ENCODE measurements at regions not wholly inside any gene's neighbourhood (a gene's known extent, or its start where the extent isn't known, plus 50 kb on each side); places are given as distances from the start of the nearest gene placed in this dataset.

DNA sequence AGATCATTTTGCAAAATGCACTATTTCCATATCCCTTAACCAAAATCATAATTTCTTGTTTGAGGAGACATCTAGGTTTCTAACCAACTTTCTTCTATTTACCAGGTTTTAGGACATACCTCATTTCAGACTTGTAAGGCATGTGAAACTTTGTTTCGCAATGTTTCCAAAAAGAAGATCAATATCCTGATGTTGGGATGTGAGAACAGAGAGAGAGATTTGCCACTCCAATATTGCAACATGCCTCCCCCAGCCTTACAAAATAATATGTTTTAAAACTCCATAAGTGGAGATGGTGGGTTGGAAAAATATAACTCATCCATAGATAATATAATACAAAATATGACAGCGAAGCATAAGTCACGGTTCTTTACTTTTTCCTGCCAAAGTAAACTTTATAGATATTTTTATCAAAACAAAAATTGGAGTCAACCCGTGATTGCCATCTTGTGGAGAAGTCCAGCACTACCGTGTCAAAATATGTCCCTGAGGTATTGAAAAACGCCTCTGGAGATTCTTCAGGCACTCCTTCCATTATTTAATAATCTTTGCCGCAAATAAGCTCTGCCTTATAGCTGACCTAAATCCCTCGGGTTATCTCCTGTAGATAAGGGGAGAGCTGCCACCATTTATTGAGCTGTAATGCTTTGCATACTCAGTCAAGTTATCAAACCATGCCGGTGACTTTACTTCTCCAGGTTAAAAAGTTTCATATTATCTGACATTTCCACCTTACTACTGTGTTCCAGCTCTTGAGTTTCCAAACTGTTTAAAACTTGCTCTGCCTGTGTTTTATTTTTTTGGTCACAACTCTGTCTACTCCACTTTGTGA, 534.2 kb downstream of the HACE1 start:
- DNase-seq (ENCODE audit: low read depth in 2 of 2): no peak

GRCh38 chr6:104324301-104324700, 535.4 kb downstream of the HACE1 start:
- no peak for DNase-seq (ENCODE audit: low read depth in 2 of 2)

- DNase-seq (ENCODE audit: low read depth in 2 of 2): no peak
These were observed 536.9 kb downstream of the HACE1 start for GRCh38 chr6:104322841-104323240.

DNA sequence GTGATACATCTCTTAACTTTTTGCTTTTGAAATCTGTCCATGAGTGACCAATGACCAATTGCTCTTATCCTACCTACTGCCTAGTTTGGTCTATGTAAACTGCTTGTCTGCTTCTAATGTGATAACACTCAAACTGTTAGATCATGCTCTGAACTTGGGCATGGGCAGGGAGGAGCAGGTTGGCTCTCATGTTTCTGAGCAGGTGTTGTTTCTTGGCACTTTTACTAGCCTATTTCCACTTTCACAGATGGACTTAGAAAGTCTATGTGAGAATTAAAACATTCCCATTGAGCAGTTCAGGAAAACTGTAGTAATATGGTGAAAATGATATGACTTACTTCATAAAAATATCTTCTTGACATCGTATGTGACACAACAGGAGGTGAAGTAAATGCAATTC, 538.4 kb downstream of the HACE1 start:
- no peak for DNase-seq (ENCODE audit: low read depth in 2 of 2)

GRCh38 chr6:104320896-104321295, 538.8 kb downstream of the HACE1 start:
- DNase-seq (ENCODE audit: low read depth in 2 of 2): no peak

DNA sequence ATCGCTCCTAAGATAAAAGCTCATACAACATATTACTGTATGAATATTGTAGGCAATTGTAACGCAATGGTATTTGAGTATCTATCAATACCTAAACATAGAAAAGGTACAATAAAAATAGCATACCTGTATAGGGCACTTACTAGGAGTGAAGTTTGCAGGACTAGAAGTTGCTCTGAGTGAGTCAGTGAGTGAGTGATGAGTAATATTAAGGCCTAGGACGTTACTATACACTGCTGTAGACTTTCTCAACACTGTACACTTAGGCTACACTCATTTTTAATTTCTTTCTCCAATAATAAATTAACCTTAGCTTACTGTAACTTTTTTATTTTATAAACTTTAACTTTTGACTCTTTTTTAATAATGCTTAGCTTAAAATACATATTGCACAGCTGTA, 546.9 kb downstream of the HACE1 start:
- no peak for DNase-seq (ENCODE audit: low read depth in 2 of 2)

DNA sequence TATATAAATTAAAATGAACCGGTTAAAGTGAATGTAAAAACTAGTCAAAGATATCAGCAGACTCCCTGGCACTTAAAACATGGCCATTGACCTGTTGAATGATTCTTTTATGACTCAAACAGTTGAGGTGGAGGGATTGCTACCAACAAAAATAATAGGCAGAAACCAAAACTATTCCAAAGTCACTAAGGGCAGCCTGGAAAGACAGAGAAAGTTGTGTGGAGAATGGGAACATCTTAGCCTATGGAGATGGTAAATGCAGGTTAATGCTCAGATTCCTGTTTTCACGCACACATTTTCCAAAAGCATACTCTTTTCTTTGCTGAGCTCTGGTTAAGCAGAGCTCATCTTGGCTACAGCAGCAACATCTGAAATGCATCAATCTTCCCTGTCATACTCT, 553.5 kb downstream of the HACE1 start:
- DNase-seq (ENCODE audit: low read depth in 2 of 2): no peak

DNA sequence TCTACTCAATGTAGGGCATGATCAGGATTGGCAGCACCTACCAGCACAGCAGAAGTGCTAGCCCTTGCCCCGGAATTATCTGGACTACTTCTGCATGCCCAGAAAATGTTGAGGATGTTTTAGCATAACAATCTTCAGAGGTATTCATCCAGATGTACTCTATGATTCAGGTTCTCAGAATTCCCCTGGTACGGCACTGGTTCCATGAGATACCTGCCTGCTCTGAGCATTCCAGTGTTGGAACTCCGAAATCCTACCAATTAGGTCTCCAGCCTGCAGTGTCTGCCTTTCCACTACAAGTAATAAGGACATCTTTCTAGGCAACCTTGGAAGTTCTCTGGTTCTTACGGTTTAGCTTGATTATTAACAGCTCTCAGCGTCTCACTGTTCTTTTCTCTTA, 554.5 kb downstream of the HACE1 start:
- no peak for DNase-seq (ENCODE audit: low read depth in 2 of 2)

DNA sequence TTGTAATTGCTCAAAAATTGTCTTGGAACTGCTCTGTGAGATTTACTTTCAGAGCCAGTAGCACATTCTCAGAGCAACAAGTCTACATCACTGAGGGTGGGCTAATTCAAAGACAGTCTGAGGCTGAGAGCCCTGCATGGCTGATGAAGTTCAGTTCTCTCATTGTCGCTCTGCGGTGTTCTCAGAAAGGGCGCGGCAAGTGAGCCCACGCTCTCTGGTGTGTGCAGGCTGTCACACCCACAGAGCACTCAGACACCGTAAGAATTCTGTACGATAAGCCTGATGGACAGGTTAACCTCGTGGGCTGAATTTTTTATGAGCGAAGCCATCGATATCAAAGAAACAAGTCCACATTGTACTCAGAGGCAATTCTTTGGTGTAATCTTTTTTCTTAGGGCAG, 557.8 kb downstream of the HACE1 start:
- DNase-seq (ENCODE audit: low read depth in 2 of 2): no peak

DNA sequence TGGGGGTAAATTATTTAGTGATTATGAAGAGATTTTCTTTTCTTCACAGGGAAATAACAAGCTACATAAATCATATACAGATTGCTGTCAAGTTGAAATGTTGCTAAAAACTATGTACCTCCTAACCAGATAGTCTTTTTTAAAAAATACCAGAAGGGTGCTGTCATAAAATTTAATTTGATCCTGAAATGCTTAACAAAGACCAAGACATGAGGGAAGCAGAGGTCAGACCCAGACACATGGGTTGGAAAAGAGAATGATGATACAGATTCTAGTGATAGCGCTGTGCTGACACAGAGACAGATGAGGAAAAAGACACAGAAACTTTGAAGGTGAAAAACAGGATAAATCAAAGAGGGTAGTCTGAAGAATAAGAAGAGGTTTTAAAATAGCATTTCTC, 573.1 kb downstream of the HACE1 start:
- DNase-seq (ENCODE audit: low read depth in 2 of 2): no peak

DNA sequence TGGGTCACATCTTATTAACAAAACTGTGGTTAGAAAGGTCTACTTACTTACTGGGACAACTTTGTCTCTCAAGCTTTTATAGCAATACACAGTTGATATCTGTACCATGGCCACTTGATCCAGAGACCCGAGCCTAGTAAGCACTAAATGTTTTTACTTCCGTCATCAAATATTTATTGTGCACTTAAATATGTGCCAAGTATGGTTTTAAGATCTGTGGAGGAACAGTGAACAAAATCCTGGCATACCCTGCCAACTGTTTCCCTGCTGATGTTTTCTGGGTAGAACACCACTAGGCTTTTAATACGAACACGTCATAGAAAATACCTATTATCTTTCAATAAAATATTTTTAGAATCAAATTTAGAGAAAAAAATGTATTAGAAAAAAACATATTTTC, 574.8 kb downstream of the HACE1 start:
- no peak for DNase-seq (ENCODE audit: low read depth in 2 of 2)

GRCh38 chr6:104282581-104282980, 577.1 kb downstream of the HACE1 start:
- no peak for DNase-seq (ENCODE audit: low read depth in 2 of 2)

GRCh38 chr6:104281370-104281769, 578.3 kb downstream of the HACE1 start:
- no peak for DNase-seq (ENCODE audit: low read depth in 2 of 2)

DNA sequence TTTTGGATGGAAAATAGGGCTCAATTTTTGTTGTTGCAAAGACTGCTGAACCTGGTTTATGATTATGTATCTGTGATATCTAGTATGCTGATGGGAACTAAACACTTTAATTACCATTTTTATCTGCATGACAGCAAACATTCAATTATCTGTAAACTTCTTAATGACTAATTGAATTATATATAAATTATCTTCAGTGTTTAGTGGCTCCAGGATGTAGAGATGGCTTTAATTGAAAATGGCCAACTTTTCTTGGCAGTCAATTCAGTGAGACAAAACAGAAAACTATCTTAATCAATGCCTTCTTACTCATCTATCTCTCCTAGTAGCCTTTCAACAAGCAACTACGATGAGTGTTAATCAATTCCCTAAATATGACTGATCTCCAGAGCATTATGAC, 591.3 kb downstream of the HACE1 start:
- no peak for DNase-seq (ENCODE audit: low read depth in 2 of 2)

DNA sequence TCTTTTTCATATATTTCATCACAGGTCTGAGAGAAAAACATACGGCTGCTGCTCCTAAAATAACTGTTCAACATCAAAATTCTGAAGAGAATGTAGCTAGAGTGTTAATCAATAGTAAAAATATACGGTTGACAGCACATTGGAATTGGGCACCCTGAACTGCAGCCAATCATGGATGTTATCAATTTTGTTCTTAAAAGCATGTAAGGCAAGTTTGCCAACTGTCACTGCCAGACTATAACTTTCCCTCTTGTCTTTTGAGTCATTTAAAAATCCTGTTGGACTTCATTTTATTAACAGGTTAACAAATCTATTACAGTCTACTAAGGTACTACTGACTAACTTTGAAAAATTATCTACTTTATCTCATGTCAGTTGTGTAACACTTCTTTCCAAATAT, 592.8 kb downstream of the HACE1 start:
- DNase-seq (ENCODE audit: low read depth in 2 of 2): no peak

GRCh38 chr6:104256646-104257045, 603.1 kb downstream of the HACE1 start:
- DNase-seq (ENCODE audit: low read depth in 2 of 2): no peak

DNA sequence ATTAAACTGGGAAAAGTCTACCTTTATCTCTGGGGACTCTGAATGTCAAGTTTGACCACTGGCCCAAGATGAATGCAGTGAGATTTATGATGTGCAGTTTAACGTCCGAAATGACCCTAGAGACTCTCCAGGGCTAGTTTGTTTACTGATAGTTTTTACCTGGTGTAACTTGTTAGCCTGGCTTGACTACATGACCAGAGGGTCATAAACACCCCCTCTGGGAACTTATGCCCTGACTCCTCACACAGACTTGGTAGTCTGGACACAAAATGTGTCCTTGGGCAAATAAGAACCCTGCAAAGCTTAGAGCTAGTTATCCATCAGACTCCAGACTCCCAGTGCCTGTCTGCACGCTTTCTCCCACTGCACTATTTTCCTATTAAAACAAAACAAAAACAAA, 606.5 kb downstream of the HACE1 start:
- DNase-seq (ENCODE audit: low read depth in 2 of 2): no peak

DNA sequence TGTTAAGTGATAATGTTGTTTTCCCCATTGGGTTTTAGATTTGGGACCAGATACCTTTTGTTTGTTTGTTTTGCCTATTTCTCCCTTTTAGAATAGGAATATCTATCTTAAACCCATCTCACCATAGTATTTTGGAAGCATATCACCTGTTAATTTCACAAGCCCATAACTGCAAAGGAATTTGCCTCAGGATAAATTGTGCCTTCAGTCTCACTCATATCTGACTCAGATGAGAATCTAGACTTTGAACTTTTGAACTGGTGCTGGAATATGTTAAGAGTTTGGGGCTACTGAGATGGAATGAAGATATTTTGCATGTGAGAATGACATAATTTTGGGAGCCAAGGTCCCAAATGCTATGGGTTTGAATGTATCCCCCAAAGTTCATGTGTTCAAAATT, 607.4 kb downstream of the HACE1 start:
- DNase-seq (ENCODE audit: low read depth in 2 of 2): no peak

- DNase-seq (ENCODE audit: low read depth in 2 of 2): no peak
These were observed 608.1 kb downstream of the HACE1 start for GRCh38 chr6:104251651-104252050.

DNA sequence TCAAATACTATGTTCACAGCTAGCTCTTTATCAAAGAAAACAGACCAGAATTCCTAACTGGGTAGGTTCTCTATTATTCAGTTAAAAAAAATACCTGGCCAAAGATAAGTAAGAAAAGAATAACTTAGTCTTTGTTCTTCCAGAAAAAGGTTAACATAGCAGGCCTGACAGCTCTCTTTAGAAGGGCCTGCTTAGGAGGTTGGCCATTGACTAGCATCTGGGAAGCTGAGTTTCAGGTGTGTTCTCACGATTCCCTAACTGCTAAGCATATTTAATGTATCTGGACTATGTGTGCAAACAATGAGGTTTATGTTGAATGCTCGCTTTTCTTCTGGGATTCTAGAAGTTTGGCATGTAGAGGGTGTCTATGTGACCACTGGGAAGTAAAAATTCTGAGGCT, 618.9 kb downstream of the HACE1 start:
- no peak for DNase-seq (ENCODE audit: low read depth in 2 of 2)

DNA sequence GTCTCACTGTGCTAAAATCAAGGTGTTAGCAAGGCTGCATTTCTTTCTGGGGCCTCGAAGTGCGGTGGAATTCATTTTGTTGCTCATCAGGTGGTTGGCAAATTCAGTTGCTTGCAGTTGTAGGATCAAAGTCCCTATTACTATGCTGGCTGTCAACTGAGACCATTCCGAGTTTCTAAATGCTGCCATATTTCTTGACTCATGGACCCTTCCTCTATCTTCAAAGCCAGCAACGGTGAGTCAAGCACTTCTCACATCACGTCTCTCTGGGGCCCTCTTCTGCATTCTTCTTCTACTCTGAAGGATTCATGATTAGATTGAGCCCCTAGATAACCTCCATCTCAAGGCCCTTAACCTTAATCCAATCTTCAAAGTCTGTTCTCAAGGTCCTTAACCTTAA, 619.7 kb downstream of the HACE1 start:
- DNase-seq (ENCODE audit: low read depth in 2 of 2): no peak

- no peak for DNase-seq (ENCODE audit: low read depth in 2 of 2)
These were observed 630.7 kb downstream of the HACE1 start for GRCh38 chr6:104229057-104229456.

DNA sequence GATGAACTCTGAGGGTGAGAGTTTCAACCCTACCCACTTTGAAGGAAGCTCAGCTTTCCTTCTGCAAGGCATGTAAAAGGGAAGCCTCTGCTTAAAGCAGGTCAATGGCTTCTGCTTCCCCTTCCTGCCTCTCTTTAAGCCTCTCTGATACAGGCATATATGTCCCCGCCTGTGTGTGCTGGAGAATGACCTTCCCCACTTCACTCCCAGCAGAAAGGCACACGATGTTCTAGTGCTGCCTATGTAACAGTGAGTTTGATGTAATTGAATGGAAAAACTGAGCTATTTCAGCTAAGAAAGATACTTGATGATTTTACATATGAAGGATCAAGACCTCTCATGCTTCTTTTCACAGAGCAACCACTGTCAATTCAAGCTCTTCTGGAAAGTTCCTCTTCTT, 632.2 kb downstream of the HACE1 start:
- DNase-seq (ENCODE audit: low read depth in 2 of 2): no peak

DNA sequence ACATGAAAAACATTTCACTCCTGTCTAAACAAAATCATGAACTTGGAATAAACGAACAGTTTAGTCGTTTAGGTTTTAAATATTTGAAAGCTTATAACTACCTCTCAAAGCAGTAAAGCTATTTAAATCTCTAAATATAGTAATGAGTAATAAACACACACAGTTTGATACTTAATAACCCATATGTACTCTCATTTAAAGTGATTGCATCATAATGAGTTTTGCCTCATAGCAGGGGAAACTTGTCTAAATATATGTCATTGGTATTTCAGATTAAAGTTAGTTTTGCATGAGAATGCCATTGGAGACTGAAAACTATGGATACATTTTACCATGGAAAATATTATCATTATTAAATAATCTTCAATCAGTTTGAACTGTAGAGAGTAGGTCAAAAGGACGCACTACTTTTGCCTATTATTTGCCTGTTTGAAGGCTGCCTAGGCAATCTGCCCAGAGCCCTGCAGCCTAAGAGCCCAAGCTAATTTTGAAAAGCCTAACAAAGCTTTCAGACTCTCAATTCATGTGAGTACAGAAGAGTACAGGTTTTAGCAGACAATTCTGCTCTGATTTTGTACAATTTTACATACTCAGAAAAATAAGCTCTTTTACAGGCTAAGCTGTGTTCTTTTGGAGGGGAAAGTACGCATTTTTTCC, 632.8 kb downstream of the HACE1 start:
- DNase-seq (ENCODE audit: low read depth in 2 of 2): no peak
